CD14-positive monocyte (primary cell): ENCODE measurements at regions not wholly inside any gene's neighbourhood (a gene's known extent, or its start where the extent isn't known, plus 50 kb on each side); places are given as distances from the start of the nearest gene placed in this dataset.

Experiments used
- DNase-seq, 3 donors: peaks; one replicate each; pipeline ENCODE4 v3.0.0-alpha.2; 2011 to 2022
- H2AFZ ChIP-seq: 2 replicates; pipeline ENCODE4 v1.6.0; 2012; ENCODE audit warnings: mild to moderate bottlenecking, low read depth, low read length, inconsistent platforms; ENCODE audit not compliant: insufficient read depth, poor library complexity, severe bottlenecking
- H3K27ac ChIP-seq, 2 donors: 1 replicate in 1 of 2; 2 replicates in 1 of 2; pipeline ENCODE4 v1.5.1; 2012 to 2013; ENCODE audit warnings: low read length in 2 of 2, control low read depth in 1 of 2, inconsistent platforms in 1 of 2, low read depth in 1 of 2, mild to moderate bottlenecking in 1 of 2
- H3K27me3 ChIP-seq, 2 donors: one replicate each; pipeline versions ENCODE4 v1.6.0 to v1.6.1; 2011 to 2013; ENCODE audit warnings: low read length in 2 of 2; ENCODE audit not compliant: control insufficient read depth in 2 of 2, insufficient read depth in 2 of 2
- H3K36me3 ChIP-seq, 2 donors: replicated peaks in 1 of 2; 1 replicate in 1 of 2; 2 replicates in 1 of 2; pipeline versions ENCODE4 v1.5.1 to v1.6.1; 2012 to 2013; ENCODE audit warnings: low read length in 2 of 2, control low read depth in 1 of 2, inconsistent platforms in 1 of 2, mild to moderate bottlenecking in 1 of 2; ENCODE audit not compliant: insufficient read depth in 2 of 2, control insufficient read depth in 1 of 2
- H3K4me1 ChIP-seq, 2 donors: 1 replicate in 1 of 2; 2 replicates in 1 of 2; pipeline versions ENCODE4 v1.5.1 to v1.6.1; 2012 to 2013; ENCODE audit warnings: low read length in 2 of 2, control low read depth in 1 of 2, inconsistent platforms in 1 of 2, mild to moderate bottlenecking in 1 of 2, moderate library complexity in 1 of 2; ENCODE audit not compliant: insufficient read depth in 2 of 2, control insufficient read depth in 1 of 2
- H3K4me2 ChIP-seq: replicated peaks from 2 replicates; pipeline ENCODE3; 2012; ENCODE audit warnings: low read length, moderate library complexity, mild to moderate bottlenecking; ENCODE audit not compliant: poor library complexity, severe bottlenecking; ENCODE audit errors: extremely low read depth
- H3K4me3 ChIP-seq, 3 experiments: fragments of 200-600 bp in 1 of 3; sonication (generic) in 1 of 3; replicated peaks in 1 of 3; 1 replicate in 2 of 3; 2 replicates in 1 of 3; pipeline ENCODE4 v1.5.1; 2011 to 2013; ENCODE audit warnings: low read length in 3 of 3, mild to moderate bottlenecking in 3 of 3, control low read depth in 2 of 3, low read depth in 2 of 3, inconsistent platforms in 1 of 3, moderate library complexity in 1 of 3
- H3K79me2 ChIP-seq: 2 replicates; pipeline ENCODE4 v1.6.0; 2012; ENCODE audit warnings: mild to moderate bottlenecking, control low read depth, inconsistent platforms, low read length, moderate library complexity; ENCODE audit not compliant: insufficient read depth
- H3K9ac ChIP-seq: 2 replicates; pipeline ENCODE4 v1.6.0; 2017; ENCODE audit warnings: low read length, mild to moderate bottlenecking; ENCODE audit not compliant: insufficient read depth, poor library complexity, severe bottlenecking
- H3K9me3 ChIP-seq, 2 donors: replicated peaks in 1 of 2; 1 replicate in 1 of 2; 2 replicates in 1 of 2; pipeline versions ENCODE4 v1.5.1 to v1.6.1; 2012 to 2013; ENCODE audit warnings: low read length in 2 of 2, control low read depth in 1 of 2; ENCODE audit not compliant: control insufficient read depth in 1 of 2, insufficient read depth in 1 of 2
- H4K20me1 ChIP-seq: 2 replicates; pipeline ENCODE4 v1.6.0; 2012; ENCODE audit warnings: mild to moderate bottlenecking, low read length, control low read depth, moderate library complexity; ENCODE audit not compliant: insufficient read depth
- H3K27ac Mint-ChIP-seq, 7 donors: one replicate each; pipeline ENCODE4 v1.8.0; 2020; ENCODE audit warnings: mild to moderate bottlenecking in 7 of 7, mixed read lengths in 7 of 7, moderate library complexity in 6 of 7, inconsistent platforms in 2 of 7
- H3K27me3 Mint-ChIP-seq, 3 donors: one replicate each; pipeline ENCODE4 v1.8.0; 2021 to 2022; ENCODE audit warnings: low read depth in 3 of 3, mild to moderate bottlenecking in 3 of 3, mixed read lengths in 3 of 3, moderate library complexity in 3 of 3, inconsistent platforms in 1 of 3
- H3K36me3 Mint-ChIP-seq, 2 donors: one replicate each; pipeline ENCODE4 v1.8.0; 2020; ENCODE audit warnings: mixed read lengths in 2 of 2, inconsistent platforms in 1 of 2, mild to moderate bottlenecking in 1 of 2
- H3K4me1 Mint-ChIP-seq: one replicate; pipeline ENCODE4 v1.8.0; 2020; ENCODE audit warnings: mild to moderate bottlenecking, mixed read lengths
- H3K4me3 Mint-ChIP-seq, 2 donors: one replicate each; pipeline ENCODE4 v1.8.0; 2020; ENCODE audit warnings: mild to moderate bottlenecking in 2 of 2, mixed read lengths in 2 of 2, moderate library complexity in 1 of 2
- H3K9me3 Mint-ChIP-seq, 7 donors: one replicate each; pipeline ENCODE4 v1.8.0; 2020 to 2022; ENCODE audit warnings: mixed read lengths in 7 of 7, mild to moderate bottlenecking in 6 of 7, moderate library complexity in 6 of 7, inconsistent platforms in 2 of 7
- CTCF ChIP-seq: fragments of 200-600 bp; IDR thresholded peaks from one replicate; pipeline ENCODE4 v1.8.0; 2022; ENCODE audit warnings: antibody characterized with exemption, mild to moderate bottlenecking
- WGBS: methylation state at CpG from one replicate; pipeline ENCODE4 v1.1.5; 2013; ENCODE audit warnings: missing lambda C conversion rate; ENCODE audit not compliant: insufficient coverage; 5-methylcytosine and 5-hydroxymethylcytosine counted together
- intact Hi-C, 2 donors: fragments of 100-400 bp; cut with micrococcal nuclease; formaldehyde crosslinking; loops; one replicate each; pipeline versions ENCODE4 v1.15.0 to v1.15.1; 2023

- no peaks in the 10 kb centered on the region for H3K4me1 Mint-ChIP-seq
- no peak overlapping the region for H3K4me3 ChIP-seq
- H3K4me3 Mint-ChIP-seq, result no peak overlapping the region
- H3K27ac Mint-ChIP-seq, result no peak overlapping the region
- no peak overlapping the region for H3K9ac ChIP-seq
- H3K36me3 Mint-ChIP-seq, result no peaks in the 10 kb centered on the region
- H3K4me2 ChIP-seq, result no peak overlapping the region
- no peaks in the 10 kb centered on the region for H4K20me1 ChIP-seq
- no peaks in the 10 kb centered on the region for H3K79me2 ChIP-seq
- no peaks in the 10 kb centered on the region for H3K27me3 ChIP-seq
- no peak for TF ChIP-seq CTCF
- H3K27ac ChIP-seq, result no peak overlapping the region
- H3K36me3 ChIP-seq, result no peaks in the 10 kb centered on the region
- intact Hi-C loops, result no loop called here
- H3K9me3 Mint-ChIP-seq, result peaks cover 0 to 2% (median 0%) of the 10 kb centered on the region in 7 donors
- no peaks in the 10 kb centered on the region for H3K4me1 ChIP-seq
- no peak for DNase-seq
- no peak overlapping the region for H2AFZ ChIP-seq
- peaks cover 0 to 6% (median 1%) of the 10 kb centered on the region in 3 donors for H3K27me3 Mint-ChIP-seq
- whole genome bisulfite sequencing, result 92% methylated on average over 2 of the region's 5 CpGs
- no peaks in the 10 kb centered on the region for H3K9me3 ChIP-seq
Measured at GRCh38 chr16:80105160-80105559, 435.6 kb upstream of the DYNLRB2 start.

GRCh38 chr16:80104401-80104800 is 436.4 kb upstream of the DYNLRB2 start:
- intact Hi-C loops, result no loop called here
- no CpG with 5 or more reads among the region's 3 CpGs for WGBS
- no peaks in the 10 kb centered on the region for H4K20me1 ChIP-seq
- no peaks in the 10 kb centered on the region for H3K4me1 Mint-ChIP-seq
- no peaks in the 10 kb centered on the region for H3K9me3 ChIP-seq
- peaks cover 0 to 6% (median 1%) of the 10 kb centered on the region in 3 donors for H3K27me3 Mint-ChIP-seq
- H3K27me3 ChIP-seq, result no peaks in the 10 kb centered on the region
- no peaks in the 10 kb centered on the region for H3K4me1 ChIP-seq
- H3K4me3 Mint-ChIP-seq, result no peak overlapping the region
- TF ChIP-seq CTCF, result no peak
- H3K4me2 ChIP-seq, result no peak overlapping the region
- no peak overlapping the region for H3K27ac ChIP-seq
- H3K79me2 ChIP-seq, result no peaks in the 10 kb centered on the region
- no peak overlapping the region for H3K27ac Mint-ChIP-seq
- H3K4me3 ChIP-seq, result no peak overlapping the region
- peaks cover 0 to 2% (median 0%) of the 10 kb centered on the region in 7 donors for H3K9me3 Mint-ChIP-seq
- H3K36me3 ChIP-seq, result no peaks in the 10 kb centered on the region
- H2AFZ ChIP-seq, result no peak overlapping the region
- H3K36me3 Mint-ChIP-seq, result no peaks in the 10 kb centered on the region
- no peak overlapping the region for H3K9ac ChIP-seq
- DNase-seq, result no peak
